Chondrocyte (in vitro differentiated cells): ENCODE measurements at regions not wholly inside any gene's neighbourhood (a gene's known extent, or its start where the extent isn't known, plus 50 kb on each side); places are given as distances from the start of the nearest gene placed in this dataset.

Experiments used
- DNase-seq: peaks from one replicate; pipeline ENCODE4 v3.0.0; 2021; ENCODE audit warnings: mixed read lengths, low spot score
- H3K27ac Mint-ChIP-seq: one replicate; pipeline ENCODE4 v1.8.0; 2021; ENCODE audit warnings: mild to moderate bottlenecking, moderate library complexity, mixed read lengths; ENCODE audit not compliant: unreplicated experiment
- H3K27me3 Mint-ChIP-seq: 2 replicates; pipeline ENCODE4 v1.8.0; 2021; ENCODE audit warnings: low read depth, mixed read lengths
- H3K36me3 Mint-ChIP-seq: 2 replicates; pipeline ENCODE4 v1.8.0; 2021; ENCODE audit warnings: low read depth, mixed read lengths
- H3K4me1 Mint-ChIP-seq: 2 replicates; pipeline ENCODE4 v1.8.0; 2021; ENCODE audit warnings: low read depth, mild to moderate bottlenecking, mixed read lengths
- H3K4me3 Mint-ChIP-seq: one replicate; pipeline ENCODE4 v1.8.0; 2021; ENCODE audit warnings: mild to moderate bottlenecking, moderate library complexity, mixed read lengths; ENCODE audit not compliant: unreplicated experiment
- H3K9me3 Mint-ChIP-seq: 2 replicates; pipeline ENCODE4 v1.8.0; 2021; ENCODE audit warnings: low read depth, mixed read lengths
- TF ChIP-seq, protein P1 (sequence below): fragments of 200-600 bp; sonication (generic); IDR thresholded peaks from 2 replicates; pipeline ENCODE4 v1.5.0; 2021; ENCODE audit warnings: antibody characterized with exemption, mild to moderate bottlenecking, moderate library complexity

DNA sequence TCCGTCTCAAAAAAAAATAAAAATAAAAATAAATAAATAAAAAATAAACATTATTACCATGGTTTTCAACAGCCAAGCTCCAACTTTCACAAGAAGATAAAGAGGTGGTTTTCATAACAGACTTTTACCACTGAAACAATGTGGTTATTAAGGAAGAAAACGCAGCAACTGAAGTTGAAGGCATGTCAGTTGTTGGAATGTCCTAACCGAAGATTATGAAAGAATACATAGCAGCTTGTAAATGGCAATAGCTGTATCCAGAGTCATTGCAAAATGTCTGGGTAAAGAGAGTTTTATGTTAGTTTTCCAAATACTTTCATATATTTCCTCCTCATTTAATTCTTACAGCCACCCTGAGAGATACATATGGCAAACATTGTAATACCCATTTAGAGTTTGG lies 161.6 kb upstream of the MARCKS start:
- peaks cover 47% of the 10 kb centered on the region for H3K4me1 Mint-ChIP-seq
- no peaks in the 10 kb centered on the region for H3K27me3 Mint-ChIP-seq
- TF ChIP-seq, protein P1, sequence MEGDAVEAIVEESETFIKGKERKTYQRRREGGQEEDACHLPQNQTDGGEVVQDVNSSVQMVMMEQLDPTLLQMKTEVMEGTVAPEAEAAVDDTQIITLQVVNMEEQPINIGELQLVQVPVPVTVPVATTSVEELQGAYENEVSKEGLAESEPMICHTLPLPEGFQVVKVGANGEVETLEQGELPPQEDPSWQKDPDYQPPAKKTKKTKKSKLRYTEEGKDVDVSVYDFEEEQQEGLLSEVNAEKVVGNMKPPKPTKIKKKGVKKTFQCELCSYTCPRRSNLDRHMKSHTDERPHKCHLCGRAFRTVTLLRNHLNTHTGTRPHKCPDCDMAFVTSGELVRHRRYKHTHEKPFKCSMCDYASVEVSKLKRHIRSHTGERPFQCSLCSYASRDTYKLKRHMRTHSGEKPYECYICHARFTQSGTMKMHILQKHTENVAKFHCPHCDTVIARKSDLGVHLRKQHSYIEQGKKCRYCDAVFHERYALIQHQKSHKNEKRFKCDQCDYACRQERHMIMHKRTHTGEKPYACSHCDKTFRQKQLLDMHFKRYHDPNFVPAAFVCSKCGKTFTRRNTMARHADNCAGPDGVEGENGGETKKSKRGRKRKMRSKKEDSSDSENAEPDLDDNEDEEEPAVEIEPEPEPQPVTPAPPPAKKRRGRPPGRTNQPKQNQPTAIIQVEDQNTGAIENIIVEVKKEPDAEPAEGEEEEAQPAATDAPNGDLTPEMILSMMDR, result no peak
- H3K4me3 Mint-ChIP-seq, result no peak overlapping the region
- DNase-seq, result no peak
- no peaks in the 10 kb centered on the region for H3K36me3 Mint-ChIP-seq
- H3K27ac Mint-ChIP-seq, result peak overlapping the region; percentile 32
- H3K9me3 Mint-ChIP-seq, result no peaks in the 10 kb centered on the region

DNA sequence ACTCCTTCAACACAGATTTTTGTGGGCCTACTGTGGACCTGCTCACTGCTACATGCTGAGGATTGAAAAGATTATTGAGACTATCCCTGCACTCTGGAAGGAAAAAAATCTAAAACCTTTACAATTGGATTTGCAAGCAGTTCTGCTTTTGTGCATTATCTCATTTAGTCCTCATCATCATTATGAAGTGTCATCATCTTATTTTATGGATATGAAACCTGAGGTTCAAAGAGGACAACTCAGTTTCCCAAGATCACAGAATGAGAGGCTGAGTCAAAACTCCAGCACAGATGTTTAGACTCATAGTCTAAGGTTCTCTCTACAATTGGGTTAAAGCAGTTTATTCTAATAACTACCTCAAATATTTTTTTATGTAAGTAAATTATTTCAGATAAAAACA lies 160.2 kb upstream of the MARCKS start:
- no peaks in the 10 kb centered on the region for H3K36me3 Mint-ChIP-seq
- peaks cover 43% of the 10 kb centered on the region for H3K4me1 Mint-ChIP-seq
- TF ChIP-seq, protein P1, result no peak
- no peaks in the 10 kb centered on the region for H3K27me3 Mint-ChIP-seq
- H3K4me3 Mint-ChIP-seq, result no peak overlapping the region
- DNase-seq, result no peak
- no peaks in the 10 kb centered on the region for H3K9me3 Mint-ChIP-seq
- peak overlapping the region; percentile 1 for H3K27ac Mint-ChIP-seq

DNA sequence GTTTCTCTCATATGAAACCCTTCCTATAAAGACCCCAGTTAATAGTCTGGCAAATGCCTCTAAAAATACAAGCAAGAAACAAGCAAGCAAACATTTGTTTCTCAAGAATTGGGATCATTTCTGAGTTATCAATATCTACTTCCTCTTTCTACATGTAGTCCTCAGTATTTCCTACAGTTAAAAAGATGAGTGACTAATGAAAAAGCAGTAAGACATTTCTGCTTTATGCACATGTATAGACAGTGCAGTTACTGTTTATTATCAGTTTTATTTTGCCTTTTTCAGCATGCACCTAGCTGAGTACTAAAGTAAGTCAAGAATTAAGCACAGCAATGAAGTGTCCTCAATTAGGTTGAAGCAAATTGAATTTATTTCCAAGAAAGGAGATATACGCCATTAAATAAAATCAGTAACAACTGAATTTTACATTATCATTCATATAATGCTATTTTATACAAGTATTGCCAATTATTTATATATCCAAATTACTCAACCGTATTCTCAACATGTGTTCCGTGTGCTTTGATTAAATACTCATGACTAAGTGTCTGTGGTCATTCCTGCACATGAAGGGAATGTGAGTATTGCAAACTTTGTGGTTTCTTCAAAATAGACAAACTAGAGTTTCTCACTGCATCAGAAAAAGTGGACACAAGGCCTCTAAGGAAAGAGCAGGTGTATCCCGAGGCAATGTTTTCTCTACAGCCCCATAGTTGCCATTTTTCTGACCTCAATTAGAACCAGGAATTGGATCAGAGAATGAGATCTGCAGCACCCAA lies 159.3 kb upstream of the MARCKS start:
- Mint-ChIP-seq H3K36me3 (no peaks in the 10 kb centered on the region), H3K27ac (peak overlapping the region; percentile 60), H3K4me3 (no peak overlapping the region), H3K4me1 (peaks cover 43% of the 10 kb centered on the region), H3K27me3 (no peaks in the 10 kb centered on the region), H3K9me3 (no peaks in the 10 kb centered on the region)
- no peak for DNase-seq
- TF ChIP-seq, protein P1, result no peak

DNA sequence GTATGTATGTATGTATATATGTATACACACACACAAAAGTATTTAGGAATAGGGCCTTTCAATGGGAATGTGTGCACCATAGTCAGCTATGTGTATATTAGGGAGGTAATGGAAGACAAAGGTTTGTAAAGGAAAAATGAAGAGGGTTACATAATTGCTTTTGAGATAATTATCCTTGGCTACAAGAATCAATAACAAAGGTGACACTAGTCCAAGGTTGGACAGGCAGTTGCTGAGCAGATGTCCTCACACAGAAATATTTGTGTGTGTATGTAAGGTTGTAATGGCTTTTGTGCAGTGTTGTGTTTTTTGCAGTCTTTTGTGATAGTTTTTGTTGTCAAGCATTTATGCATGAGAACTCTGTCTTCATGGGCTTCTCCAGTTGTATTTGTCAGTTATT lies 157.9 kb upstream of the MARCKS start:
- H3K27me3 Mint-ChIP-seq, result no peaks in the 10 kb centered on the region
- TF ChIP-seq, protein P1, result no peak
- H3K9me3 Mint-ChIP-seq, result no peaks in the 10 kb centered on the region
- no peak for DNase-seq
- peaks cover 36% of the 10 kb centered on the region for H3K4me1 Mint-ChIP-seq
- no peak overlapping the region for H3K27ac Mint-ChIP-seq
- H3K36me3 Mint-ChIP-seq, result no peaks in the 10 kb centered on the region
- H3K4me3 Mint-ChIP-seq, result no peak overlapping the region

DNA sequence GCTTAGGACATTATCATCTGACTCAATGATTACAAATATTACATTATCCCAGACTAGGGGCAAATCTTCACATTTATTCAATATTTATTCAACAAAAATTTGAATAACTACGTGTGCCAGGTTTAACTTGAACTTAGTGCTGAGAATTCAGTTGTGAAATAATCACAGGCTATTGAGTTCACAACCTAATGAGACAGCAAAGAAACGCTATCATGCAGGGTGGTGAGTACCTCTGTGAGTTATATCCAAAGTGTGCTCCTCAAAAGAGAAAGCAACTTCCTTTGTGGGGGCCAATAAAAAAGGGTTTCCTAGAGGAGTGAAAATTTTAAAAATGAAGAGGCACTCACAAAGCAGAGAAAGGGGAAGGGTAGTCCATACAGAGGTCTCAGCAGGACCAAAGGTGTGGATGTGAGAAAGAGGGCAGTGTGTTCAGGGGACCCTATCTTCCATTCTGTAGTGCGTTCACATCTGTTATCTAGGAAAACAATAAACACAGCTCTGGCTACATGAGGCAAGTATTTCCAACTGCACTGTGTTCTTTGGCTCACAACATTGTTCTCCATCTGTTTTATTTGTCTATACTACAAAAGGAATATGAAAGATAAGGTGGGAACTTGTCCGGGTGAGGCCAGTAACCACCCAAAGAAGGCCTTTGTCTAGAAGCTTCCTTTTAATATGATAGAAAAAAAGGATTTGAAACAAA lies 155.4 kb upstream of the MARCKS start:
- Mint-ChIP-seq H3K9me3 (no peaks in the 10 kb centered on the region), H3K4me1 (peaks cover 19% of the 10 kb centered on the region), H3K27ac (no peak overlapping the region), H3K36me3 (no peaks in the 10 kb centered on the region), H3K27me3 (no peaks in the 10 kb centered on the region), H3K4me3 (no peak overlapping the region)
- DNase-seq, result no peak
- TF ChIP-seq, protein P1, result no peak
